Body of pancreas (tissue), 4 donors: ENCODE measurements at regions not wholly inside any gene's neighbourhood (a gene's known extent, or its start where the extent isn't known, plus 50 kb on each side); places are given as distances from the start of the nearest gene placed in this dataset.

Source experiments
- ATAC-seq: fragments of 150-250 bp; one replicate; pipeline ENCODE4 v1.9.1; 2016
- DNase-seq, 4 donors: peaks; one replicate each; pipeline ENCODE4 v3.0.0-alpha.2; 2019
- H3K27ac ChIP-seq, 4 donors: fragments of 200-600 bp; sonication (generic); 1 replicate in 3 of 4; 2 replicates in 1 of 4; pipeline versions ENCODE4 v1.5.1 to v1.6.1; 2016 to 2019; ENCODE audit warnings: mild to moderate bottlenecking in 1 of 4, mixed read lengths in 1 of 4, moderate library complexity in 1 of 4
- H3K27me3 ChIP-seq, 2 donors: fragments of 200-600 bp; sonication (generic); one replicate each; pipeline ENCODE4 v1.6.0; 2016; ENCODE audit warnings: mild to moderate bottlenecking in 1 of 2
- H3K36me3 ChIP-seq, 2 donors: fragments of 200-600 bp; sonication (generic); replicated peaks in 1 of 2; 2 replicates each; pipeline ENCODE4 v1.5.1; 2016; ENCODE audit warnings: low read depth in 2 of 2; ENCODE audit not compliant: insufficient read depth in 1 of 2
- H3K4me1 ChIP-seq: fragments of 200-600 bp; sonication (generic); one replicate; pipeline ENCODE4 v1.6.0; 2016
- H3K4me3 ChIP-seq, 2 donors: fragments of 200-600 bp; sonication (generic); 1 replicate in 1 of 2; 2 replicates in 1 of 2; pipeline ENCODE4 v1.5.1; 2016 to 2019
- H3K9me3 ChIP-seq, 3 donors: fragments of 200-600 bp; sonication (generic); 1 replicate in 2 of 3; 2 replicates in 1 of 3; pipeline ENCODE4 v1.5.1; 2016
- CTCF ChIP-seq, 7 experiments: fragments of 450-650 bp in 4 of 7; fragments of 200-600 bp in 3 of 7; sonication (generic) in 3 of 7; IDR thresholded peaks; one replicate each; pipeline ENCODE4 v1.5.1; 2016 to 2019; ENCODE audit warnings: antibody characterized with exemption in 7 of 7
- POLR2A ChIP-seq, 3 donors: fragments of 450-650 bp; IDR thresholded peaks; one replicate each; pipeline ENCODE4 v1.6.1; 2016; ENCODE audit warnings: antibody characterized with exemption in 3 of 3, mild to moderate bottlenecking in 2 of 3
- WGBS, 2 donors: methylation state at CpG; one replicate each; pipeline ENCODE4 v1.1.5; 2017; 5-methylcytosine and 5-hydroxymethylcytosine counted together
- intact Hi-C: fragments of 100-400 bp; cut with DNase I; formaldehyde crosslinking; loops from one replicate; pipeline ENCODE4 v1.15.1; 2023

- intact Hi-C loops: no loop called here
- DNase-seq (no peak), ATAC-seq (no peak)
- no peaks in the 10 kb centered on the region for H3K9me3 ChIP-seq
- no peaks in the 10 kb centered on the region for H3K27me3 ChIP-seq
- H3K4me3 ChIP-seq: no peak overlapping the region
- peaks cover 14% of the 10 kb centered on the region for H3K4me1 ChIP-seq
- H3K27ac ChIP-seq: no peak overlapping the region
- WGBS, 2 donors: 85 to 86% methylated on average over 5 of the region's 5 CpGs
- TF ChIP-seq CTCF (IDR thresholded peaks at IDR 0.05) (no peak), POLR2A (IDR thresholded peaks at IDR 0.05) (no peak)
- H3K36me3 ChIP-seq: no peaks in the 10 kb centered on the region
Observed at GRCh38 chr16:55083052-55083451, 152.4 kb downstream of the IRX5 start.

- no peak for DNase-seq
- Histone ChIP-seq H3K4me1 (peaks cover 1% of the 10 kb centered on the region), H3K36me3 (no peaks in the 10 kb centered on the region), H3K9me3 (no peaks in the 10 kb centered on the region), H3K27ac (no peak overlapping the region), H3K4me3 (no peak overlapping the region), H3K27me3 (no peaks in the 10 kb centered on the region)
- no peak for ATAC-seq
- TF ChIP-seq CTCF (IDR thresholded peaks at IDR 0.05) (no peak), POLR2A (IDR thresholded peaks at IDR 0.05) (no peak)
- WGBS, 2 donors: 92 to 100% methylated on average over 2 of the region's 2 CpGs
- intact Hi-C loops: no loop called here
Observed at GRCh38 chr16:55088098-55088497, 157.4 kb downstream of the IRX5 start.

GRCh38 chr16:55089600-55089999 is 158.9 kb downstream of the IRX5 start:
- intact Hi-C loops: no loop called here
- TF ChIP-seq POLR2A (IDR thresholded peaks at IDR 0.05) (no peak), CTCF (IDR thresholded peaks at IDR 0.05) (no peak)
- H3K9me3 ChIP-seq: no peaks in the 10 kb centered on the region
- WGBS, 2 donors: 84 to 100% methylated on average over 4 of the region's 4 CpGs
- H3K27ac ChIP-seq: no peak overlapping the region
- H3K36me3 ChIP-seq: no peaks in the 10 kb centered on the region
- no peaks in the 10 kb centered on the region for H3K27me3 ChIP-seq
- DNase-seq (no peak), ATAC-seq (no peak)
- no peaks in the 10 kb centered on the region for H3K4me1 ChIP-seq
- no peak overlapping the region for H3K4me3 ChIP-seq

- DNase-seq: no peak
- 59 to 66% methylated on average over 5 to 24 of the region's 24 CpGs for WGBS, 2 donors
- Histone ChIP-seq H3K4me1 (no peaks in the 10 kb centered on the region), H3K27ac (no peak overlapping the region), H3K36me3 (no peaks in the 10 kb centered on the region), H3K27me3 (no peaks in the 10 kb centered on the region), H3K4me3 (no peak overlapping the region), H3K9me3 (no peaks in the 10 kb centered on the region)
- no peak for ATAC-seq
- intact Hi-C loops: no loop called here
- TF ChIP-seq POLR2A (IDR thresholded peaks at IDR 0.05): no peak
- TF ChIP-seq CTCF (IDR thresholded peaks at IDR 0.05): no peak
Observed at GRCh38 chr16:55091213-55091870, 160.7 kb downstream of the IRX5 start.

GRCh38 chr16:55091871-55092230 is 161.2 kb downstream of the IRX5 start:
- Histone ChIP-seq H3K27ac (no peak overlapping the region), H3K4me3 (no peak overlapping the region), H3K27me3 (no peaks in the 10 kb centered on the region), H3K9me3 (no peaks in the 10 kb centered on the region), H3K36me3 (no peaks in the 10 kb centered on the region), H3K4me1 (no peaks in the 10 kb centered on the region)
- ATAC-seq (no peak), DNase-seq (no peak)
- WGBS, 2 donors: 80 to 83% methylated on average over 1 to 5 of the region's 5 CpGs
- TF ChIP-seq CTCF (IDR thresholded peaks at IDR 0.05) (no peak), POLR2A (IDR thresholded peaks at IDR 0.05) (no peak)
- intact Hi-C loops: no loop called here
